Activated naive CD4-positive, alpha-beta T cell treated with anti-CD3 and anti-CD28 coated beads, Interleukin-2, amount 50 U/mL, for 24 hours (primary cell): ENCODE measurements at regions not wholly inside any gene's neighbourhood (a gene's known extent, or its start where the extent isn't known, plus 50 kb on each side); places are given as distances from the start of the nearest gene placed in this dataset.
"Not testable (repeated sequence)": the region's sequence is repeated elsewhere in the genome, so short reads cannot be mapped to it uniquely, and the experiment has no call there.

Experiments used
- H3K27ac Mint-ChIP-seq: one replicate; pipeline ENCODE4 v1.8.0; 2021; ENCODE audit warnings: mild to moderate bottlenecking, mixed read lengths
- H3K27me3 Mint-ChIP-seq: one replicate; pipeline ENCODE4 v1.8.0; 2021; ENCODE audit warnings: mixed read lengths
- H3K36me3 Mint-ChIP-seq: one replicate; pipeline ENCODE4 v1.8.0; 2021; ENCODE audit warnings: mixed read lengths
- H3K4me1 Mint-ChIP-seq: one replicate; pipeline ENCODE4 v1.8.0; 2021; ENCODE audit warnings: mixed read lengths
- H3K4me3 Mint-ChIP-seq: one replicate; pipeline ENCODE4 v1.8.0; 2021; ENCODE audit warnings: mild to moderate bottlenecking, mixed read lengths
- H3K9me3 Mint-ChIP-seq: one replicate; pipeline ENCODE4 v1.8.0; 2021; ENCODE audit warnings: mixed read lengths

DNA sequence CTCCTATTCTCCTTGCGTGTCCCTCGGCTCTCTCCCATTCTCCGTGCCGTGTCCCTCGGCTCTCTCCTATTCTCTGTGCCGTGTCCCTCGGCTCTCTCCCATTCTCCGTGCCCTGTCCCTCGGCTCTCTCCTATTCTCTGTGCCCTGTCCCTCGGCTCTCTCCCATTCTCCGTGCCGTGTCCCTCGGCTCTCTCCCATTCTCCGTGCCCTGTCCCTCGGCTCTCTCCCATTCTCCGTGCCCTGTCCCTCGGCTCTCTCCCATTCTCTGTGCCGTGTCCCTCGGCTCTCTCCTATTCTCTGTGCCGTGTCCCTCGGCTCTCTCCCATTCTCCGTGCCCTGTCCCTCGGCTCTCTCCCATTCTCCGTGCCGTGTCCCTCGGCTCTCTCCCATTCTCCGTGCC is 94.1 kb upstream of the FRG1 start:
- not testable (repeated sequence) for H3K4me1 Mint-ChIP-seq, H3K9me3 Mint-ChIP-seq, H3K4me3 Mint-ChIP-seq, H3K27me3 Mint-ChIP-seq, H3K27ac Mint-ChIP-seq, H3K36me3 Mint-ChIP-seq

DNA sequence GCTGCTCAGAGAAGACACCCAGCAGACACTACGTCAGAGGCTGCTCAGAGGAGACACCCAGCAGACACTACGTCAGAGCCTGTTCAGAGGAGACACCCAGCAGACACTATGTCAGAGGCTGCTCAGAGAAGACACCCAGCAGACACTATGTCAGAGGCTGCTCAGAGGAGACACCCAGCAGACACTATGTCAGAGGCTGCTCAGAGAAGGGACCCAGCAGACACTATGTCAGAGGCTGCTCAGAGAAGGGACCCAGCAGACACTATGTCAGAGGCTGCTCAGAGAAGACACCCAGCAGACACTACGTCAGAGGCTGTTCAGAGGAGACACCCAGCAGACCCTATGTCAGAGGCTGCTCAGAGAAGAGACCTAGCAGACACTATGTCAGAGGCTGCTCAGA is 92.0 kb upstream of the FRG1 start:
- H3K9me3 Mint-ChIP-seq, H3K4me3 Mint-ChIP-seq, H3K36me3 Mint-ChIP-seq, H3K27ac Mint-ChIP-seq, H3K4me1 Mint-ChIP-seq, H3K27me3 Mint-ChIP-seq: not testable (repeated sequence)

DNA sequence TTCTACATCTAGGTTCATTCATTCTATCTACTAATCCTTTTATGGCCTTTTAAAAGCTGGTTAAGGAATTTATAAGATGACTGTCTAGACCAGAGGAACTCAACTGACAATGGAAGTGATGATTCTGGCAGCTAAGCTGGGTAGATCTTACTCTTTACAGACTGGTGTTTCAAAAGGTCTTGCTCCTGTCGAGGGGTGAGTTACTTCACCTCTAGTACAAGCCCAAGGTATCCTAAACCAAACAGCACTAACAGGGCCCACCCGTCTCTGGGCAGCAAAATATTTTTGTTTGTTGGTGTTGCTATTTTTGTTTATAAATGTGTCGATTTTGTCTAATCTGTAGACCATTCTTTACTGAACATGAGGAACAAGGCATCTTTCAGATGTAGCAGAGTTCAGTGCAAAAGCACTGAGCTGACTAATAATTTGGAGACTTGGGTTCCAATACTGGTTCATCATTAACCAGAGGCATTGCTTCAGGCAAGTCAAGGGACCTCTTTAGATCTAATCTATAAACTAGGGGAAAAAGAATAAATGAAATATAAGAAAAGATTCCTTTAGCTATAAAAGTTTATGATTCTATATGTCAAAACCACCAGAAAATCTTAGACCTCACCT is 90.3 kb upstream of the FRG1 start:
- no peaks in the 10 kb centered on the region for H3K27me3 Mint-ChIP-seq
- peaks cover 20% of the 10 kb centered on the region for H3K9me3 Mint-ChIP-seq
- H3K4me3 Mint-ChIP-seq = no peak overlapping the region
- H3K36me3 Mint-ChIP-seq = peaks cover 5% of the 10 kb centered on the region
- H3K4me1 Mint-ChIP-seq = no peaks in the 10 kb centered on the region
- H3K27ac Mint-ChIP-seq = no peak overlapping the region

DNA sequence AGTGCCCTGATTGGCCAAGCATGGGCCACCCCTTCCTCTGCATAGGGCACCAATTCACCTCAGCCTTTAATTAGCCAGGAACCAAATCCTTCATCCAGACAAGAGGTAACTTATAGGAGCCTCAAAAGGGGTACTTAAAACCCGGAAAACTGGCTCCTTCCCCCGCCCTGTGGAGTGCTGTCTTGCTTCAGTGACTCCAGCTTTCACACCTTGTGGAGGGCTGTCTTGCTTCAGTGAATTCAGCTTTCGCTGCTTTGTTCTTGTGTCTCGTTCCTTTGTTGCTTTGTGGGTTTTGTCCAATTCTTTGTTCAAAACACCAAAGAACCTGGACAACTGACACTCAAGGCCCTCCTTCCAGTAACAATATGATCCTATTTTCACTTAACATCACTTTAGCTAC is 82.2 kb upstream of the FRG1 start:
- Mint-ChIP-seq H3K27me3 (no peaks in the 10 kb centered on the region), H3K27ac (no peak overlapping the region), H3K4me1 (no peaks in the 10 kb centered on the region)

DNA sequence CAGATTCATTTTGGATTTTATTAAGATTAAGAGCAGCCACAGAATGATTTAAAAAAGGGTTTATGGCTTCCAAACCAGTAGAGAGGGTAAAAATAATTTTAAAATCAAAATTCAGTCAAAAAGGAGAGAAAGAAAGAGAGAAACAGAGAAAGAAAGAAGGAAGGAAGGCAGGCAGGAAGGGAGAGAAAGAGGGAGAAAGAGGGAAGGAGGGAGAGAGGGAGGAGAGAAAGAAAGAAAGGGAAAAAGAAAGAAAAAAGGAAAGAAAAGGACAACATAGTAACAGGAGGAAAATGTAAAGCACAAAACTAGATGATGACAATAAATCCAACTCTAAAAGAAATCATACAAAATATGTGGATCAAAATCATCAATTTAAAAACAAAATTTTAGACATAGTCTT is 79.6 kb upstream of the FRG1 start:
- Mint-ChIP-seq H3K9me3 (no peaks in the 10 kb centered on the region), H3K27ac (no peak overlapping the region), H3K36me3 (peaks cover 1% of the 10 kb centered on the region), H3K27me3 (no peaks in the 10 kb centered on the region), H3K4me1 (no peaks in the 10 kb centered on the region), H3K4me3 (no peak overlapping the region)

More for the DNA sequence above, 82.2 kb upstream of the FRG1 start:
- H3K36me3 Mint-ChIP-seq = peaks cover 10% of the 10 kb centered on the region
- H3K4me3 Mint-ChIP-seq = no peak overlapping the region
- H3K9me3 Mint-ChIP-seq = peaks cover 14% of the 10 kb centered on the region

DNA sequence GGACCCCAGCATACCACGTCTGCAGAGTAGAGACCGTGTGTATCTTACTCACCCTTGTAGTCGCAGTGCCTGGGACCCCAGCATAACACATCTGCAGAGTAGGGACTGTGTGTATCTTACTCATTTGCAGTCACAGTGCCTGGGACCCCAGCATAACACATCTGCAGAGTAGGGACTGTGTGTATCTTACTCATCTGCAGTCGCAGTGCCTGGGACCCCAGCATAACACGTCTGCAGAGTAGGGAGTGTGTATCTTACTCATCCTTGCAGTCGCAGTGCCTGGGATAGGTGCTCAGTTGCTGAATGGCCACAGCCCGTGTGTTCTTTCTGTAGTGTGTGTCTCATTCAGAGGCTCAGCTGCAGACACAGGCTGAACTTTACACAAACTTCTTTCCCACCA is 71.4 kb upstream of the FRG1 start:
- H3K27me3 Mint-ChIP-seq = no peaks in the 10 kb centered on the region
- H3K27ac Mint-ChIP-seq = no peak overlapping the region
- H3K9me3 Mint-ChIP-seq = no peaks in the 10 kb centered on the region
- H3K4me3 Mint-ChIP-seq = no peak overlapping the region
- peaks cover 2% of the 10 kb centered on the region for H3K36me3 Mint-ChIP-seq
- H3K4me1 Mint-ChIP-seq = no peaks in the 10 kb centered on the region

DNA sequence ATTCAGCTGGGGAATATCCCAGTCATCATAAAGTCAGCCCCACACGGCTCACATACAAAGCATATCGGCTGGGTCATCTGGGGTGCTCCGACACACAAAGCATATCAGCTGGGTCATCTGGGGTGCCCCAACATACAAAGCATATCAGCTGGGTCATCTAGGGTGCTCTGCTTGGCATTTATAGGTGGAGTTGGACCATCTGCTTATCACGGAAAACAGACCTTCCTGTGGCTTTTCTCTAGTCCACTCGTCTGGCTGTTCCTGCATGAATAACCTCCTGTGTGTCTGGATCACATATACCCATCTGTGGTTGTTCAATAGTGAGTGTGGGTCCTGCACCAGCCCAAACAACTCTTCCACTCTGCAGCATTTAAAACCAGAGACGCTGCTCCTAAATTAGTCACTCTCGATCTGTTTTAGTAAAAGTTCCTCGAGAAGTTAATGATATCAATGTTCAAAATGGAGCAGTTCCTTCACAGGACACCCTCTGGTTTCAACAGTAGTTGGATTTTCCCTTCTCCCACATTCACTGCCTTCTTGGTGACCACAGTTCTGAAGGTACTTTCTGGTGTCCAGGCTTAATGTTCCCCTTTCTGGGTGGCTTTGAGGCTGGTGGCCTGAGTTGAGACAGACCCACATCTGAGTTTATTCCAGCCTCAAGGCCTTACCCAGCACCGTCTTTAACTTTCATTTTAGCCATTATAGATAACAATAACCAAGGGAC is 70.0 kb upstream of the FRG1 start:
- Mint-ChIP-seq H3K36me3 (peaks cover 2% of the 10 kb centered on the region), H3K4me3 (no peak overlapping the region), H3K4me1 (no peaks in the 10 kb centered on the region), H3K27ac (no peak overlapping the region), H3K9me3 (no peaks in the 10 kb centered on the region), H3K27me3 (no peaks in the 10 kb centered on the region)

DNA sequence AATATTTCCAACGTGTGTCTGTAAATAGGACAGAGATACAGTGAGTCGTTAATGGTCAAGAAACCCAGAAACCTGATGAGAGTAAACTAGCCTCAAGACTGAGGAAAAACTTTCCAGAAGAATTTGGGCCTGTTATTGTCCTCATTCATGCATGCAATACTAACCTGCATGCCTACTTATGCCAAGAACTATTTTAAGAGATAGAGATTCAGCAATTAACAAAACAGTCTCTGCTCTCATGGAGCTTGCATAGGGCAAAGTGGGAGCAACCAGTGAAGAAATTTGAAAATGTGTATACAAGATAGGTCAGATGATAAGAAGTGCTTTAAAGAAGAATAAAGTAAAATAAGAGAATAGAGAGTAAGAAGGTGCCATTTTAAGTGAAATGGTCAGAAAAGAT is 66.1 kb upstream of the FRG1 start:
- Mint-ChIP-seq H3K9me3 (no peaks in the 10 kb centered on the region), H3K4me3 (no peak overlapping the region), H3K4me1 (no peaks in the 10 kb centered on the region), H3K36me3 (peaks cover 2% of the 10 kb centered on the region), H3K27me3 (no peaks in the 10 kb centered on the region), H3K27ac (no peak overlapping the region)

DNA sequence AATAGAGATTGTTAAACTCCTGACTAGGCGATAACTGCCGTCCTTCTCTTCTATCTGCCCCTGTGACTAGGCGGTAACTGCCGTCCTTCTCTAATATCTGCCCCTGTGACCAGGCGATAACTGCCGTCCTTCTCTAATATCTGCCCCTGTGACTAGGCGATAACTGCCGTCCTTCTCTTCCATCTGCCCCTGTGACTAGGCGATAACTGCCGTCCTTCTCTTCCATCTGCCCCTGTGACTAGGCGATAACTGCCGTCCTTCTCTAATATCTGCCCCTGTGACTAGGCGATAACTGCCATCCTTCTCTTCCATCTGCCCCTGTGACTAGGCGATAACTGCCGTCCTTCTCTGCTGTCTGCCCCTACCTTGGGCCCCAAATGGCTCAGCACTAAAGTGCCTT is 59.5 kb upstream of the FRG1 start:
- H3K9me3 Mint-ChIP-seq, H3K4me1 Mint-ChIP-seq, H3K27me3 Mint-ChIP-seq, H3K36me3 Mint-ChIP-seq, H3K4me3 Mint-ChIP-seq, H3K27ac Mint-ChIP-seq: not testable (repeated sequence)

DNA sequence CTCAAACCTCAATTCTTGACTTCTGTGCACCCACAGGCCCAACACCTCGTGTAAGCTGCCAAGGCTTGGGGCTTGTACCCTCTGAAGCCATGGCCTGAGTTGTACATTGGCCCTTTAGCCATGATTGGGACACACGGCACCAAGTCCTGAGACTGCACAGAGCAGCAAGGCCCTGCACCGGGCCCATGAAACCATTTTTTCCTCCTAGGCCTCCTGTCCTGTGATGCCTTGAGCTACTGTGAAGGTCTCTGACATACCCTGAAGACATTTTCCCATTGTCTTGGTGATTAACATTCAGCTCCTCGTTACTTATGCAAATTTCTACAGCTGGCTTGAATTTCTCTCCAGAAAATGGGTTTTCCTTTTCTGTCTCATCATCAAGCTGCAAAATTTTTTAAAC is 52.3 kb upstream of the FRG1 start:
- H3K4me3 Mint-ChIP-seq = not testable (repeated sequence)

More for the DNA sequence above, 52.3 kb upstream of the FRG1 start:
- not testable (repeated sequence) for H3K27ac Mint-ChIP-seq, H3K27me3 Mint-ChIP-seq
- Mint-ChIP-seq H3K9me3 (peaks cover 14% of the 10 kb centered on the region), H3K4me1 (peaks cover 10% of the 10 kb centered on the region), H3K36me3 (peaks cover 16% of the 10 kb centered on the region)
